MCF 10A (cell line): ENCODE measurements at regions not wholly inside any gene's neighbourhood (a gene's known extent, or its start where the extent isn't known, plus 50 kb on each side); places are given as distances from the start of the nearest gene placed in this dataset.
A peak's percentile ranks its signal among the peaks of the same experiment; 100 is the strongest.

Source experiments
- BruUV-seq: library from RNA; stranded (reverse); fragments of 400-500 nt; replicated peaks from 2 replicates; lab custom pipeline; 2021; lab: Mats Ljungman, UMichigan
- CTCF ChIA-PET: fragments of 300-600 bp; sonication (Branson Sonifier 250); formaldehyde crosslinking; extraction: SDS; loops from one replicate; lab custom pipeline; 2021; ENCODE audit warnings: antibody characterized with exemption, inconsistent platforms; lab: Yijun Ruan, JAX
- POLR2A ChIA-PET: fragments of 300-600, 350-650 bp; sonication (Branson Sonifier 250); formaldehyde crosslinking; extraction: SDS; loops from one replicate; lab custom pipeline; 2020; ENCODE audit warnings: antibody characterized with exemption, inconsistent platforms; lab: Yijun Ruan, JAX
- DNase-seq: peaks from one replicate; pipeline ENCODE4 v3.0.0-alpha.2; 2018; ENCODE audit not compliant: unreplicated experiment
- H3K27ac Mint-ChIP-seq: one replicate; pipeline ENCODE4 v1.8.0; 2022; ENCODE audit warnings: mild to moderate bottlenecking, low read depth, mixed read lengths; ENCODE audit not compliant: unreplicated experiment
- H3K27me3 Mint-ChIP-seq: one replicate; pipeline ENCODE4 v1.8.0; 2022; ENCODE audit warnings: mixed read lengths; ENCODE audit not compliant: insufficient read depth, unreplicated experiment
- H3K36me3 Mint-ChIP-seq: one replicate; pipeline ENCODE4 v1.8.0; 2022; ENCODE audit warnings: mild to moderate bottlenecking, moderate library complexity, mixed read lengths; ENCODE audit not compliant: insufficient read depth, unreplicated experiment
- H3K4me1 Mint-ChIP-seq: one replicate; pipeline ENCODE4 v1.8.0; 2022; ENCODE audit warnings: mixed read lengths; ENCODE audit not compliant: insufficient read depth, unreplicated experiment
- H3K4me3 Mint-ChIP-seq: one replicate; pipeline ENCODE4 v1.8.0; 2022; ENCODE audit warnings: mild to moderate bottlenecking, moderate library complexity, mixed read lengths; ENCODE audit not compliant: unreplicated experiment
- H3K9me3 Mint-ChIP-seq: one replicate; pipeline ENCODE4 v1.8.0; 2022; ENCODE audit warnings: mixed read lengths; ENCODE audit not compliant: unreplicated experiment
- intact Hi-C: fragments of 100-400 bp; cut with micrococcal nuclease; formaldehyde crosslinking; loops from 2 replicates; pipeline ENCODE4 v1.14.1; 2022
- TF ChIP-seq, protein P1 (sequence below): fragments of 200-600 bp; IDR thresholded peaks from one replicate; pipeline ENCODE4 v1.8.0; 2022; ENCODE audit warnings: antibody characterized with exemption, mild to moderate bottlenecking; ENCODE audit not compliant: unreplicated experiment

DNA sequence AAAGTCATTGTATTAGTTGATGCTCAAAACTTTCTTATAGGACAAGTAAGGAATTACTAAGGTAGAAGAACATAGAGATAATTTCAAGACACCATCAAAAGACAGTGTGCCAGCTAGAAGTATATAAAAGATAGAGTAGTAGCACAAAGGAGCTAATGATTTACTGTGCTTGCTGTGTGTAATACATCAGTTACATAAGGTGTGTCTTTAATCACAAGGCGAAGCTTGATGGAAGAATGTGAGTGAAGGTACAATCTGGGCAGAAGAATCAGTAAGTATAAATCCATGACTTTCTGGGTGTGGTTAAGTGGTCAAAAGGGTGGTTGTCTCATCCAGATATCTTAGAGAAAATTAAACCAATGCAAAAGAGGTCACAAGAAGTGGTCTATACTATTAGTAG lies 95.1 kb upstream of the BOD1L1 start:
- intact Hi-C loops: no loop called here
- no peak overlapping the region for H3K4me3 Mint-ChIP-seq
- H3K27ac Mint-ChIP-seq: no peak overlapping the region
- no peaks in the 10 kb centered on the region for H3K9me3 Mint-ChIP-seq
- ChIA-PET POLR2A (no interaction called here), CTCF (interaction anchor here (0.6 to 1.2 kb wide), 2 partner anchors 50 to 66 kb away, joined by 3 to 4 read pairs; no protein-coding TSS in a partner anchor)
- BruUV-seq: no TSS peak
- no peak for DNase-seq
- H3K36me3 Mint-ChIP-seq: no peaks in the 10 kb centered on the region
- H3K27me3 Mint-ChIP-seq: no peaks in the 10 kb centered on the region
- TF ChIP-seq, protein P1, sequence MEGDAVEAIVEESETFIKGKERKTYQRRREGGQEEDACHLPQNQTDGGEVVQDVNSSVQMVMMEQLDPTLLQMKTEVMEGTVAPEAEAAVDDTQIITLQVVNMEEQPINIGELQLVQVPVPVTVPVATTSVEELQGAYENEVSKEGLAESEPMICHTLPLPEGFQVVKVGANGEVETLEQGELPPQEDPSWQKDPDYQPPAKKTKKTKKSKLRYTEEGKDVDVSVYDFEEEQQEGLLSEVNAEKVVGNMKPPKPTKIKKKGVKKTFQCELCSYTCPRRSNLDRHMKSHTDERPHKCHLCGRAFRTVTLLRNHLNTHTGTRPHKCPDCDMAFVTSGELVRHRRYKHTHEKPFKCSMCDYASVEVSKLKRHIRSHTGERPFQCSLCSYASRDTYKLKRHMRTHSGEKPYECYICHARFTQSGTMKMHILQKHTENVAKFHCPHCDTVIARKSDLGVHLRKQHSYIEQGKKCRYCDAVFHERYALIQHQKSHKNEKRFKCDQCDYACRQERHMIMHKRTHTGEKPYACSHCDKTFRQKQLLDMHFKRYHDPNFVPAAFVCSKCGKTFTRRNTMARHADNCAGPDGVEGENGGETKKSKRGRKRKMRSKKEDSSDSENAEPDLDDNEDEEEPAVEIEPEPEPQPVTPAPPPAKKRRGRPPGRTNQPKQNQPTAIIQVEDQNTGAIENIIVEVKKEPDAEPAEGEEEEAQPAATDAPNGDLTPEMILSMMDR: no peak
- no peaks in the 10 kb centered on the region for H3K4me1 Mint-ChIP-seq

DNA sequence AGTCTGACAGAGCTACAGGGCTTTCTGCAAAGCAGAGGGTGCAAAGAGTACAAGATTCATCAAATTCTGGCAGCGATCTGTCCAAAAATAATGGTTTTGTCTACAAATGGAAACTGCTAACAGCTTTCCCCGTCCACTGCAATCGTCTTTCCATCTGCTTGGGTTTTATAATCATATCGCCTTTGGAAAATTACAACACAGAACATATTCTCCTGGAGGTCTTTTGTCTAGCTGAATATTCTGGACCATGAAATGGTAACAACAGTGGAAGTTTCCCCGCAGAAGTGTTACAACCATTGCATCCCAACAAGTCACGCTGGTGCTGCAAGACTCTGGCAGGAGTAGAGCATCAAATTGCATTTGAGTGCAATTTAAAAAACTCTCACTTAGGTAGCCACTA lies 101.2 kb upstream of the BOD1L1 start:
- Mint-ChIP-seq H3K27me3 (no peaks in the 10 kb centered on the region), H3K9me3 (no peaks in the 10 kb centered on the region), H3K4me3 (no peak overlapping the region), H3K27ac (no peak overlapping the region), H3K4me1 (no peaks in the 10 kb centered on the region), H3K36me3 (no peaks in the 10 kb centered on the region)
- ChIA-PET POLR2A (interaction anchor here (2.0 kb wide), 1 partner anchor 23 kb away, joined by 7 read pairs; no protein-coding TSS in a partner anchor), CTCF (interaction anchor here (0.5 to 0.6 kb wide), 2 partner anchors 20 to 440 kb away, joined by 3 read pairs; no protein-coding TSS in a partner anchor)
- TF ChIP-seq, protein P1: no peak
- no peak for DNase-seq
- no TSS peak for BruUV-seq
- intact Hi-C loops: no loop called here

DNA sequence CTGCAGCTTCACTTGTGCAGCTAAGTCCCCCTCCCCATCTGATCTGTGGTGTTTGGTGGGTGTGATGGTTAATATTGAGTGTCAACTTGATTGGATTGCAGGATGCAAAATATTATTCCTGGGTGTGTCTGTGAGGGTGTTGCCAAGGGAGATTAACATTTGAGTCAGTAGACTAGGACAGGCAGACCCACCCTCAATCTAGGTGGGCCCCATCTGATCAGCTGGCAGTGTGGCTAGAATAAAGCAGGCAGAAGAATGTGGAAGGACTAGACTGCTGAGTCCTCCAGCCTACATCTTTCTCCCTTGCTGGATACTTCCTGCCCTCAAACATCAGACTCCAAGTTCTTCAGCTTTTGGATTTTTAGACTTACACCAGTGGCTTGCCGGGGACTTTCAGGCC lies 103.5 kb upstream of the BOD1L1 start:
- intact Hi-C loops: loop anchor here (5.0 kb wide), 1 partner anchor 576 kb away; no protein-coding TSS in a partner anchor
- H3K27me3 Mint-ChIP-seq: no peaks in the 10 kb centered on the region
- DNase-seq: no peak
- BruUV-seq: no TSS peak
- no peak overlapping the region for H3K4me3 Mint-ChIP-seq
- CTCF ChIA-PET: no interaction called here
- no peaks in the 10 kb centered on the region for H3K4me1 Mint-ChIP-seq
- no peak overlapping the region for H3K27ac Mint-ChIP-seq
- no peaks in the 10 kb centered on the region for H3K9me3 Mint-ChIP-seq
- POLR2A ChIA-PET: interaction anchor here (2.0 kb wide), 1 partner anchor 25 kb away, joined by 5 read pairs; no protein-coding TSS in a partner anchor
- TF ChIP-seq, protein P1: no peak
- H3K36me3 Mint-ChIP-seq: no peaks in the 10 kb centered on the region

DNA sequence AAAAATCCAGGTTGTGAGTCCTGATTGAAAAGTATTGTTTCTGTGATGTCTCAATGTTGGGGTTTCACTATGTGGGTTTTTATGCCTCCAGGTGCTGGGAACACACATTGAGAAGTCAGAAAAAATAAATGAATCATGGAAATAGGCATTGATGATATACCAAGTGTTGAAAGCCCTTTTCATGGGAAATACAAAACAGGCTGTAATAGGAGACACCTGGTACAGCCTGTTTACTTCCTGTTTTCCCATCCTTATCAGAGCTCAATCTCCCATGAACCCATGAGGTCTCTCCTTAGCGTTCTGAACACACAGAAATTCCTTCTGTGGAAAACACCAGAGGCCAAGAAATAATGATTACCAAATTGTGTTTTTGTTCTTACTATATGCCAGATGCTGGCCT lies 106.3 kb upstream of the BOD1L1 start:
- intact Hi-C loops: loop anchor here (5.0 kb wide), 1 partner anchor 573 kb away; no protein-coding TSS in a partner anchor
- Mint-ChIP-seq H3K4me1 (no peaks in the 10 kb centered on the region), H3K4me3 (no peak overlapping the region), H3K36me3 (no peaks in the 10 kb centered on the region), H3K9me3 (no peaks in the 10 kb centered on the region), H3K27me3 (no peaks in the 10 kb centered on the region), H3K27ac (no peak overlapping the region)
- ChIA-PET POLR2A (interaction anchor here (0.6 to 1.3 kb wide), 7 partner anchors 21 to 1271 kb away, joined by 3 to 5 read pairs (median 3); no protein-coding TSS in a partner anchor), CTCF (interaction anchor here (1.0 kb wide), 1 partner anchor 137 kb away, joined by 5 read pairs; no protein-coding TSS in a partner anchor)
- DNase-seq: peak; percentile 4
- no TSS peak for BruUV-seq
- TF ChIP-seq, protein P1: no peak
